ENCODE measurements at regions not wholly inside any gene's neighbourhood (a gene's known extent, or its start where the extent isn't known, plus 50 kb on each side); places are given as distances from the start of the nearest gene placed in this dataset.

- TF ChIP-seq, protein P1, sequence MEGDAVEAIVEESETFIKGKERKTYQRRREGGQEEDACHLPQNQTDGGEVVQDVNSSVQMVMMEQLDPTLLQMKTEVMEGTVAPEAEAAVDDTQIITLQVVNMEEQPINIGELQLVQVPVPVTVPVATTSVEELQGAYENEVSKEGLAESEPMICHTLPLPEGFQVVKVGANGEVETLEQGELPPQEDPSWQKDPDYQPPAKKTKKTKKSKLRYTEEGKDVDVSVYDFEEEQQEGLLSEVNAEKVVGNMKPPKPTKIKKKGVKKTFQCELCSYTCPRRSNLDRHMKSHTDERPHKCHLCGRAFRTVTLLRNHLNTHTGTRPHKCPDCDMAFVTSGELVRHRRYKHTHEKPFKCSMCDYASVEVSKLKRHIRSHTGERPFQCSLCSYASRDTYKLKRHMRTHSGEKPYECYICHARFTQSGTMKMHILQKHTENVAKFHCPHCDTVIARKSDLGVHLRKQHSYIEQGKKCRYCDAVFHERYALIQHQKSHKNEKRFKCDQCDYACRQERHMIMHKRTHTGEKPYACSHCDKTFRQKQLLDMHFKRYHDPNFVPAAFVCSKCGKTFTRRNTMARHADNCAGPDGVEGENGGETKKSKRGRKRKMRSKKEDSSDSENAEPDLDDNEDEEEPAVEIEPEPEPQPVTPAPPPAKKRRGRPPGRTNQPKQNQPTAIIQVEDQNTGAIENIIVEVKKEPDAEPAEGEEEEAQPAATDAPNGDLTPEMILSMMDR (IDR thresholded peaks at IDR 0.05) = no peak
- TF ChIP-seq POLR2A (IDR thresholded peaks at IDR 0.05) (no peak), POLR2AphosphoS5 (IDR thresholded peaks at IDR 0.05) (no peak)
Measured at GRCh38 chr7:108771853-108772252, 202.2 kb downstream of the DNAJB9 start.
